H1 (cell line): ENCODE measurements at regions not wholly inside any gene's neighbourhood (a gene's known extent, or its start where the extent isn't known, plus 50 kb on each side); places are given as distances from the start of the nearest gene placed in this dataset.

Experiments used
- CTCF ChIA-PET: fragments of 300-600 bp; sonication (Branson Sonifier 250); formaldehyde crosslinking; loops from one replicate; lab custom pipeline; 2021; ENCODE audit not compliant: partially characterized antibody; lab: Charles Lee
- POLR2A ChIA-PET: fragments of 300-600 bp; sonication (Branson Sonifier 250); formaldehyde crosslinking; loops from one replicate; lab custom pipeline; 2021; ENCODE audit warnings: inconsistent platforms; ENCODE audit not compliant: partially characterized antibody; lab: Charles Lee
- DNase-seq, 2 experiments: peaks; one replicate each; pipeline versions ENCODE4 v3.0.0 to v3.0.0-alpha.2; 2010 to 2022; ENCODE audit warnings: low spot score in 2 of 2, low read depth in 1 of 2, mixed read lengths in 1 of 2
- FAIRE-seq: peaks from 2 replicates; lab custom pipeline; 2011; peaks lifted over from hg19 to GRCh38; lab: Jason Lieb, UNC
- H2AFZ ChIP-seq: 2 replicates; pipeline ENCODE4 v1.8.1; 2012; ENCODE audit warnings: low read length, inconsistent platforms
- H2AK5ac ChIP-seq: 2 replicates; pipeline ENCODE4 v1.6.1; 2013; ENCODE audit warnings: low read depth, low read length
- H2BK120ac ChIP-seq: replicated peaks from 2 replicates; pipeline ENCODE3; 2013; ENCODE audit warnings: low read depth, low read length, inconsistent platforms
- H2BK12ac ChIP-seq: 2 replicates; pipeline ENCODE4 v1.6.1; 2013; ENCODE audit warnings: low read depth, low read length
- H2BK15ac ChIP-seq: 2 replicates; pipeline ENCODE4 v1.6.1; 2013; ENCODE audit warnings: low read length
- H2BK20ac ChIP-seq: 2 replicates; pipeline ENCODE4 v1.6.1; 2013; ENCODE audit warnings: low read length
- H2BK5ac ChIP-seq: 2 replicates; pipeline ENCODE4 v1.6.1; 2013; ENCODE audit warnings: low read depth, low read length
- H3K14ac ChIP-seq: 2 replicates; pipeline ENCODE4 v1.6.1; 2013; ENCODE audit warnings: inconsistent platforms; ENCODE audit not compliant: insufficient read length
- H3K18ac ChIP-seq: 2 replicates; pipeline ENCODE4 v1.6.1; 2013; ENCODE audit warnings: low read length; ENCODE audit errors: extremely low read depth
- H3K23ac ChIP-seq: 2 replicates; pipeline ENCODE4 v1.6.1; 2013; ENCODE audit warnings: inconsistent platforms; ENCODE audit not compliant: insufficient read length
- H3K23me2 ChIP-seq: 2 replicates; pipeline ENCODE4 v1.6.1; 2013; ENCODE audit warnings: low read depth, low read length
- H3K27ac ChIP-seq: 2 replicates; pipeline ENCODE4 v1.6.1; 2011; ENCODE audit warnings: low read depth, low read length, inconsistent platforms
- H3K27me3 ChIP-seq, 4 experiments: replicated peaks in 1 of 4; 1 replicate in 1 of 4; 2 replicates in 3 of 4; pipeline versions ENCODE4 v1.6.1 to v1.8.1; 2011 to 2013; ENCODE audit warnings: low read length in 3 of 4, mild to moderate bottlenecking in 3 of 4, inconsistent platforms in 2 of 4, mixed read lengths in 2 of 4, moderate library complexity in 1 of 4; ENCODE audit not compliant: control insufficient read depth in 3 of 4, insufficient read depth in 3 of 4; ENCODE audit errors: extremely low read depth in 1 of 4
- H3K36me3 ChIP-seq, 4 experiments: 2 replicates each; pipeline versions ENCODE4 v1.6.1 to v1.8.1; 2011 to 2013; ENCODE audit warnings: mild to moderate bottlenecking in 4 of 4, low read length in 3 of 4, moderate library complexity in 2 of 4, control low read depth in 1 of 4, inconsistent platforms in 1 of 4; ENCODE audit not compliant: insufficient read depth in 4 of 4, control insufficient read depth in 2 of 4
- H3K4ac ChIP-seq: replicated peaks from 2 replicates; pipeline ENCODE3; 2013; ENCODE audit warnings: low read length, low read depth, mixed read lengths, inconsistent platforms; ENCODE audit not compliant: insufficient read length
- H3K4me1 ChIP-seq, 4 experiments: replicated peaks in 1 of 4; 1 replicate in 1 of 4; 2 replicates in 3 of 4; pipeline versions ENCODE4 v1.6.1 to v1.8.1; 2011 to 2013; ENCODE audit warnings: low read length in 3 of 4, inconsistent platforms in 2 of 4, mixed read lengths in 1 of 4; ENCODE audit not compliant: insufficient read depth in 4 of 4, control insufficient read depth in 3 of 4
- H3K4me2 ChIP-seq, 2 experiments: 2 replicates each; pipeline versions ENCODE4 v1.6.1 to v1.8.1; 2011 to 2013; ENCODE audit warnings: low read depth in 2 of 2, low read length in 2 of 2, control low read depth in 1 of 2, inconsistent platforms in 1 of 2, mild to moderate bottlenecking in 1 of 2; ENCODE audit not compliant: insufficient read depth in 1 of 2
- H3K4me3 ChIP-seq, 4 experiments: fragments of 200-600, 300-600 bp in 1 of 4; sonication (generic), shearing (Covaris generic), sonication (Bioruptor Twin) in 1 of 4; 2 replicates each; pipeline versions ENCODE4 v1.5.1 to v1.8.1; 2011 to 2016; ENCODE audit warnings: low read length in 4 of 4, low read depth in 3 of 4, control low read depth in 2 of 4, inconsistent platforms in 2 of 4, mild to moderate bottlenecking in 2 of 4, mixed read lengths in 1 of 4, moderate library complexity in 1 of 4; ENCODE audit not compliant: insufficient read depth in 2 of 4; ENCODE audit errors: extremely low read depth in 1 of 4
- H3K56ac ChIP-seq: replicated peaks from 2 replicates; pipeline ENCODE3; 2013; ENCODE audit warnings: low read depth, mild to moderate bottlenecking, mixed read lengths, low read length, inconsistent platforms; ENCODE audit not compliant: insufficient read length
- H3K79me1 ChIP-seq: 2 replicates; pipeline ENCODE4 v1.6.1; 2013; ENCODE audit warnings: low read depth, low read length, control low read depth
- H3K79me2 ChIP-seq, 2 experiments: 2 replicates each; pipeline versions ENCODE4 v1.6.1 to v1.8.1; 2012 to 2013; ENCODE audit warnings: low read length in 2 of 2, mild to moderate bottlenecking in 2 of 2, inconsistent platforms in 1 of 2; ENCODE audit not compliant: insufficient read depth in 2 of 2, control insufficient read depth in 1 of 2
- H3K9ac ChIP-seq, 4 experiments: replicated peaks in 1 of 4; 1 replicate in 1 of 4; 2 replicates in 3 of 4; pipeline versions ENCODE4 v1.6.1 to v1.8.1; 2011 to 2013; ENCODE audit warnings: low read depth in 3 of 4, low read length in 3 of 4, control low read depth in 2 of 4, mild to moderate bottlenecking in 2 of 4, moderate library complexity in 2 of 4, inconsistent platforms in 1 of 4; ENCODE audit errors: extremely low read depth in 1 of 4
- H3K9me3 ChIP-seq, 2 experiments: 2 replicates each; pipeline versions ENCODE4 v1.6.1 to v1.8.1; 2012 to 2013; ENCODE audit warnings: mild to moderate bottlenecking in 2 of 2, moderate library complexity in 2 of 2, control low read depth in 1 of 2, inconsistent platforms in 1 of 2, low read depth in 1 of 2, low read length in 1 of 2, mixed read lengths in 1 of 2; ENCODE audit not compliant: insufficient read depth in 2 of 2
- H4K20me1 ChIP-seq, 2 experiments: replicated peaks in 1 of 2; 2 replicates each; pipeline versions ENCODE3 to v1.8.1; 2011 to 2013; ENCODE audit warnings: inconsistent platforms in 2 of 2, low read length in 2 of 2, mild to moderate bottlenecking in 1 of 2; ENCODE audit not compliant: insufficient read depth in 2 of 2, control insufficient read depth in 1 of 2
- H4K5ac ChIP-seq: 2 replicates; pipeline ENCODE4 v1.6.1; 2013; ENCODE audit warnings: low read length, low read depth, mixed read lengths, inconsistent platforms; ENCODE audit not compliant: insufficient read length
- H4K8ac ChIP-seq: 2 replicates; pipeline ENCODE4 v1.8.0; 2013; ENCODE audit warnings: mild to moderate bottlenecking, moderate library complexity, low read length, inconsistent platforms; ENCODE audit not compliant: insufficient read depth; ENCODE audit errors: extremely low read depth
- H4K91ac ChIP-seq: replicated peaks from 2 replicates; pipeline ENCODE3; 2013; ENCODE audit warnings: low read length, mixed read lengths, inconsistent platforms; ENCODE audit not compliant: insufficient read length
- CREB1 ChIP-seq: IDR thresholded peaks from 2 replicates; pipeline ENCODE4 v1.6.1; 2012; ENCODE audit warnings: inconsistent platforms
- KDM5A ChIP-seq: fragments of 200-600 bp; IDR thresholded peaks from 2 replicates; pipeline ENCODE4 v1.7.1; 2012; ENCODE audit warnings: mild to moderate bottlenecking, low read length, inconsistent platforms, mixed read lengths
- WGBS, 2 experiments: shearing (Covaris generic) in 1 of 2; methylation state at CpG; one replicate each; pipeline versions ENCODE4 v1.1.6 to v1.1.7; 2013 to 2015; ENCODE audit warnings: low lambda C conversion rate in 2 of 2, mixed read lengths in 2 of 2, inconsistent platforms in 1 of 2, low coverage in 1 of 2, missing lambda C conversion rate in 1 of 2; ENCODE audit not compliant: insufficient replicate concordance in 2 of 2, insufficient coverage in 1 of 2, insufficient read length in 1 of 2; ENCODE audit errors: extremely low coverage in 1 of 2, missing lambda C conversion rate in 1 of 2; 5-methylcytosine and 5-hydroxymethylcytosine counted together

DNA sequence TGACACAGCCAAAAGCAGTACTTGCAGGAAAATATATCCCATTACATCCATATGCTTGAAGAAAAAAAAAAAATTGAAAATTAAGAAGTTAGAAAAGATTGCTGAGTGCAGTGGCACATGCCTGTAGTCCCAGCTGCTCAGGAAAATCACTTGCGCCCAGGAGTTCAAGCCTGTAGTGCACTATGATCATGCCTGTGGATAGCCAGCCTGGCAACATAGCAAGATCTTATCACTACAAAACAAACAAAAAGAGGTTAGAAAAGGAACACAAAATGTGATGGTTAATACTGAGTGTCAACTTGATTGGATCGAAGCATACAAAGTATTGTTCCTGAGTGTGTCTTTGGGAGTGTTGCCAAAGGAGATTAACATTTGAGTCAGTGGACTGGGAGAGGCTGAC lies 361.9 kb downstream of the NYAP2 start:
- H3K23me2 ChIP-seq = no peaks in the 10 kb centered on the region
- TF ChIP-seq KDM5A (no peak), CREB1 (no peak)
- TF ChIP-seq, all 59 proteins: peak for 0
- DNase-seq = no peak
- H3K18ac ChIP-seq = no peak overlapping the region
- H2BK20ac ChIP-seq = no peak overlapping the region
- no peak overlapping the region for H2AK5ac ChIP-seq
- H3K4me2 ChIP-seq = no peak overlapping the region
- H4K8ac ChIP-seq = no peak overlapping the region
- H2BK12ac ChIP-seq = no peak overlapping the region
- no peak for FAIRE-seq
- H2BK120ac ChIP-seq = no peak overlapping the region
- H3K79me1 ChIP-seq = no peaks in the 10 kb centered on the region
- H3K4ac ChIP-seq = no peak overlapping the region
- no peaks in the 10 kb centered on the region for H4K20me1 ChIP-seq
- H4K91ac ChIP-seq = no peak overlapping the region
- no peak overlapping the region for H3K9ac ChIP-seq
- H2BK5ac ChIP-seq = no peak overlapping the region
- no peaks in the 10 kb centered on the region for H3K9me3 ChIP-seq
- no peaks in the 10 kb centered on the region for H3K36me3 ChIP-seq
- no peak overlapping the region for H3K27ac ChIP-seq
- H3K79me2 ChIP-seq = no peaks in the 10 kb centered on the region
- no peak overlapping the region for H3K4me3 ChIP-seq
- no peak overlapping the region for H2BK15ac ChIP-seq
- ChIA-PET CTCF (interaction anchor here (0.7 kb wide), 1 partner anchor 647 kb away, joined by 3 read pairs; no protein-coding TSS in a partner anchor), POLR2A (no interaction called here)
- 96% methylated on average over 2 of the region's 2 CpGs; no CpG with 5 or more reads in 1 of the 2 experiments for WGBS, 2 experiments
- no peak overlapping the region for H2AFZ ChIP-seq
- no peaks in the 10 kb centered on the region for H3K4me1 ChIP-seq
- no peaks in the 10 kb centered on the region for H3K27me3 ChIP-seq
- no peak overlapping the region for H4K5ac ChIP-seq
- H3K23ac ChIP-seq = no peak overlapping the region
- H3K56ac ChIP-seq = no peak overlapping the region
- H3K14ac ChIP-seq = no peak overlapping the region
